Uterus (tissue), 2 donors: ENCODE measurements at regions not wholly inside any gene's neighbourhood (a gene's known extent, or its start where the extent isn't known, plus 50 kb on each side); places are given as distances from the start of the nearest gene placed in this dataset.

Experiments
- POLR2A ChIP-seq, 2 donors: fragments of 450-650 bp; IDR thresholded peaks; one replicate each; pipeline ENCODE4 v1.6.1; 2016; ENCODE audit warnings: antibody characterized with exemption in 2 of 2, mild to moderate bottlenecking in 1 of 2, moderate library complexity in 1 of 2
- TF ChIP-seq, protein P1 (sequence below), 4 experiments: fragments of 200-600 bp in 2 of 4; fragments of 450-650 bp in 2 of 4; sonication (generic) in 2 of 4; IDR thresholded peaks; one replicate each; pipeline ENCODE4 v1.5.1; 2016 to 2019; ENCODE audit warnings: antibody characterized with exemption in 4 of 4, mild to moderate bottlenecking in 2 of 4, moderate library complexity in 1 of 4

DNA sequence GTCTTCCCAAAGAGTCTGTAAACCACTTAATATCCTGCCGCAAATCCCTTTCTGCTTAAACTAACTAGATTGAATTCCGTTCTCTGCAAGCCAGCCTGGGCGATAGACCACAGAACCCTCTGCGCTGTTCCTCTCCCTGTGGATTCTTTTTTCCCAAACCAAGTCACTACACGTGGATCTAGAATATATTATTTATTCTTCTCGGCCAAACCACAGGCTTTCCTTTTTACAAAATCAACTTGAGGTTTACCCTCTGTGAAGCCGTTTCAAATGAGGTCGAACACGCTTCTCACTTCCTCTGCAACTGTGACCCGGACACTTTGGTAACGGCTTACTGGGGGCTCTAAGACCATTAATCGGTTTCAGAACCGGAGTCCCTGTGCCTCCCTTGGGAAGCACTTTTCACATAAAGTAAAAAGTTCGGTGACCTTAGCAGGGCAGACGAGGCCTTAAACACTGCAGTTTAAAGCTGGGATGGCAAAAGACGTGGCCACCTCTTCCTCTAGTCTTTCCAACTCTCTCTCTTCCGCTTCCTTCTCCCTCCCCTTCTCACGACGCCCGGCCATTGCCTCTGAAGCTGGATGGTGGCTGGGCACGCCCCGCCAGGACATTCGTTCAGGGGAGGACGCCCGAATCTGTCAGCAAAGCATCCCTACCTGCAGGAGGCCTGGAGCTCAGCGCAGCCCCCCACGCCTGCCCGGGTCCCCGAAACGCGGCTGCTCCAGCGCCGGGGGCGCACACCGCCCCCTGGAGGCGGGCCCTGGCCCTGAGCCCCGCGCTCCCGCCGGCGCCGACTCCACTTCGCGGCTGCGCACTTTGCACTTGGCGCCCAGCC is 55.0 kb upstream of the FOXC1 start:
- TF ChIP-seq POLR2A (IDR thresholded peaks at IDR 0.05), result peak in 1 of 2 donors; percentile 13
- TF ChIP-seq, protein P1, sequence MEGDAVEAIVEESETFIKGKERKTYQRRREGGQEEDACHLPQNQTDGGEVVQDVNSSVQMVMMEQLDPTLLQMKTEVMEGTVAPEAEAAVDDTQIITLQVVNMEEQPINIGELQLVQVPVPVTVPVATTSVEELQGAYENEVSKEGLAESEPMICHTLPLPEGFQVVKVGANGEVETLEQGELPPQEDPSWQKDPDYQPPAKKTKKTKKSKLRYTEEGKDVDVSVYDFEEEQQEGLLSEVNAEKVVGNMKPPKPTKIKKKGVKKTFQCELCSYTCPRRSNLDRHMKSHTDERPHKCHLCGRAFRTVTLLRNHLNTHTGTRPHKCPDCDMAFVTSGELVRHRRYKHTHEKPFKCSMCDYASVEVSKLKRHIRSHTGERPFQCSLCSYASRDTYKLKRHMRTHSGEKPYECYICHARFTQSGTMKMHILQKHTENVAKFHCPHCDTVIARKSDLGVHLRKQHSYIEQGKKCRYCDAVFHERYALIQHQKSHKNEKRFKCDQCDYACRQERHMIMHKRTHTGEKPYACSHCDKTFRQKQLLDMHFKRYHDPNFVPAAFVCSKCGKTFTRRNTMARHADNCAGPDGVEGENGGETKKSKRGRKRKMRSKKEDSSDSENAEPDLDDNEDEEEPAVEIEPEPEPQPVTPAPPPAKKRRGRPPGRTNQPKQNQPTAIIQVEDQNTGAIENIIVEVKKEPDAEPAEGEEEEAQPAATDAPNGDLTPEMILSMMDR (IDR thresholded peaks at IDR 0.05), result peak; percentile 38 to 67 (median 54)
